Activated CD4-positive, alpha-beta T cell treated with anti-CD3 and anti-CD28 coated beads, Interleukin-2, Interleukin-6, amounts not matched to agents 100 ng/mL and 50 ng/mL, durations not matched to agents 16 hours and 8 hours (primary cell): ENCODE measurements at regions not wholly inside any gene's neighbourhood (a gene's known extent, or its start where the extent isn't known, plus 50 kb on each side); places are given as distances from the start of the nearest gene placed in this dataset.
"Not testable (repeated sequence)": the region's sequence is repeated elsewhere in the genome, so short reads cannot be mapped to it uniquely, and the experiment has no call there.

Experiments
- DNase-seq: peaks from one replicate; pipeline ENCODE4 v3.0.0-alpha.2; 2020

GRCh38 chr5:135279328-135279727 is 119.7 kb downstream of the MACROH2A1 start:
- DNase-seq = no peak

DNA sequence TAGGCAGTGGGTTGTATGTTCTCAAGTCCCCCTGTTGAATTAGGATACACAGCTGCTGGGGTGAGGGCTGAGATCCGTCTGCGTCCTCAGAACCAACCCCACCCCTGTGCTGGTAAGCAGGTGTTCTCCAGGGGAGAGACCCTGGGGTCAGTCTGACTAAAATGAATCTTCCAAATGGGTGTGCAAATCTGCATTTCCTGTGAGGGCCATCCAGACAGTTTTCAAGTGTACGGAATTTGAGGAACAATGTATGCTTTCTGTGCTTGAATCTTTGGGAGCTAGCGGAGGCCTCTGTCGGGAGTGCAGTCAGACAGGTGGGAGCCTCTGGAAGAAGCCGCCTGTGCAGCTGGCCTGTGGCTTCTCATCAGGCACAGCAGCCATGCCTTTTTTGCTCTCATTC is 122.9 kb downstream of the MACROH2A1 start:
- no peak for DNase-seq

DNA sequence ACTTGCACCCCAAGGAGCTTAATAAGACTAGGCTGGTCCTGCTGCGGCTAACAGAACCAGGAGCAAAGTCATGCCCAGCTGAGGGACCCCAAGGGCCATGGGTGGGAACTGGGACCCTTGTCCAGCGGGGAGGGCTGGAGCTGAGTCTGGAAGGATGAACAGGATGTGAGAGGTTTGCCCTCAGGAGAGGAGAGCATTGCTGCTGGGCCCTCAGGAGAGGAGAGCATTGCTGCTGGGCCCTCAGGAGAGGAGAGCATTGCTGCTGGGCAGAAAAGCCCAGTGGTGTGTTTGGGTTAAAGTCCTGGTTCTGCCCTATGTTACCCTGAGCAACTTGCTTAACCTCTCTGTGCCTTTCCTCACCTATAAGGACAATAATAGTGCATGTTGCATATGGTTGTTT is 125.8 kb downstream of the MACROH2A1 start:
- no peak for DNase-seq

DNA sequence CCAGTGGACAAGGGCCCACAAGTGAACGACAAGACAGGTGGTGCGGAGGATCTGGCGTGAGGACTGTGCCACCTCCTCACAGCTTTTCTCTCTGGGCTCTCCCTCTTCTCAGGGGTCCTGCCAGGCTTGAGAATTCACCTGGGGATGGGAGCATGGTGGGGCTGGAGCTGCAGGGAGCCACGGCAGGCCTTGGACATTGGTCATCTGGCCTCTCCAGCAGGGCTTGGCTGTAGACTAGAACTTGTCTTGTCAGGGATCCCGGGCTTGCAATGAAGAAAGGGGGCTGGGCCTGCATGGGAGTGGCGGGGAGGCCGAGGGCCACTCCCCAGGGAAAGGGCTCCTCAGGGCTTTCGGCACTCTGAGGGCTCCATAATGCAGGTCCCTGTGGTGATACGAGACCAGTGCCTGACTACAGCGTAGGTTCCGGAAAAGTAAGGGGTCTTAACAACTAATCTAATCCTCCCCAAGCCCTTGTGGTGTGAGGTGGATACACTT is 126.7 kb downstream of the MACROH2A1 start:
- no peak for DNase-seq

DNA sequence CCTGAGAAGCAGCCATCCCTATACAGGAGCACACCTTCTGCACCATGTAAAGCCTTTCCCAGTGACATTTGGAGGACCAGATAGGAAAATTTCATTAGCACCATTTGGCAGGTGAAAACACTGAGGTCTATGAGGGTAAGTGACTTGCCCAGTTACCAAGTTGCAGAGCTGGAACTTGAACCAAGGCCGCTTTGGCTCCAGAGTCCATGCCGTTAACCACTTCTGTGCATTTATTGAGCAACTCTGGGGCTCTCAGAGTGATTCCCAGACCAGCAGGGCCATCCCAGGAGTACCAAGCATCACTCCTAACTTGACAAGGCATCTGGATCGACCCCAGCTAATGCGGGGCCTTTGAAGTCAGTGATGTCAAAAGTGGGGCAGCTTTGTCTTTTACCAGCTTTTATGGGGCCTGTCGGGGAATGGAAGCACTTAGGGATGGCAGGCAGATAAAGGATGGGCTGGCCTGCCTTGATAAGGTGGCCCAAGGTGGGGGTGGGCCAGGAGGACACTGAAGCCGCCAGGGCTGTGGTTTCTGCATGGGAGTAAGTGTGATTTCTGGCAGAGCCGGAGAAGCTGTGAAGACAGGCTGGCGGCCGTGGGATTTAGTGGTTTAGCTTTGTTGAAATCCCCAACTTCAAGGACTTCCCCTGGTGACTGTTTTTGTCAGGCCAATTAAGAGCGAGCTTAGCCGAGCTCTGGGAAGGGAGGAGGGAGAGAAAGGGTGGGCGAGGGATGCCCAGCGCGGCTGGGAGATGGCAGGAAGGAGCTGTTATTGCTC is 127.3 kb downstream of the MACROH2A1 start:
- DNase-seq = no peak

DNA sequence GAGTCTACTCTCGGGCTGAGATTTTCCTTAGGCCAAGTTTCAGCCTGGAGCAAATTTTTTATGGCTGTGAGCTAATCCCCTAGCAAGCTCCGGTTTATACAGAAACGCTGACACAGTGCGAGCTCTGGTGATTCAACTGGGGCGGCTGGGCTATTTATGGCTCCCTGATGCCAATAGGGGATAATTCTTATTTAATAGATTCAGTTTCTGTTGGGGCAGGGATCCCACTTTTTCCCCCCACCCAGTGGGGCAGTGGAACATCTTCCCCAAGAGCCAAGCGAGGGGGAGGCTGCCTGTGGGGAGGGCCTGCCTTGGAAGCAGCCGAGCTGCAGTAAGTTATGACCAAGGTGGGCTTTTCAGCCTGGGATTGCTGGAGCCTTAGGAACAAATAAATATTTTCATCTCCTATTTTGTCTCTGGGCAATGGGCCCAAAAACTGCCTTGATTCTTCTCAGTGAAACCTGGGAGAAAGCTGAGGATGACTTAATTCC is 129.1 kb downstream of the MACROH2A1 start:
- no peak for DNase-seq

- DNase-seq = no peak
These were observed 129.8 kb downstream of the MACROH2A1 start for GRCh38 chr5:135269199-135269598.

DNA sequence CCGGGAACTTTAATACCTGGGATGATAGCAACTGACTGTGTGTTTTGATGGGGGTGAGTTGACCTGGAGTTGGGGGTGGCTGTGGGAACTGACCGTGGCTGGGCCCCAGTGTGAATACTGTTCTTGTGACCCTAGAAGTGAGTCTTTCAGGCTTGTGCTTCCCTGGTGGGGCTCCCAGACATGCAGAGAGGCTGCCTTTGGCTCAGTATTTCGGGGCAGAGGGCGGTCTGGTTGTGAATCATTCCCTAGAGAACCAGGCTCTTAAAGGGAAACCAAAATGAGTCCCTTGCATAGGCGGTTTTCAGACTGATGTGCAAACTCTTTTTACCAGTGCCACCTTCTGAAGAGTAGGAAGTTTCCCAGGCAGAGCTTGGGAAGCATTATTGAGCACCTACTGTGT is 132.1 kb downstream of the MACROH2A1 start:
- no peak for DNase-seq

DNA sequence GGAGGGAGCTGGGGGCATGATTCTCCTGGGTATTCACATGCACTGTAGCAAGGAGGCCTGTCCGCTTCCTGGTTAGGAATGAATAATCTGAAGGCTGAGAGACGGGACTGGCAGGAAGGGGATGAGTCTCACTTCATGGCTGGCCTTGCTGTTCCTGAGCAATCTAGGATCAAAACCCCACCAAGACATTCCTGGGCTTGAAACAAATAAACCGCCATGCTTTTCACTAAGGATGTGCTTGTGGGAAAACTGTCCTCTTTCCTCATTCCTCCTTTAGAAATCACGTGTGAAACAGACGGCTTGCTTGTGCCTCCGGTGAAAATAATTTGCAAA is 132.8 kb downstream of the MACROH2A1 start:
- no peak for DNase-seq

- DNase-seq = no peak
These were observed 133.3 kb downstream of the MACROH2A1 start for GRCh38 chr5:135265497-135266302.

DNA sequence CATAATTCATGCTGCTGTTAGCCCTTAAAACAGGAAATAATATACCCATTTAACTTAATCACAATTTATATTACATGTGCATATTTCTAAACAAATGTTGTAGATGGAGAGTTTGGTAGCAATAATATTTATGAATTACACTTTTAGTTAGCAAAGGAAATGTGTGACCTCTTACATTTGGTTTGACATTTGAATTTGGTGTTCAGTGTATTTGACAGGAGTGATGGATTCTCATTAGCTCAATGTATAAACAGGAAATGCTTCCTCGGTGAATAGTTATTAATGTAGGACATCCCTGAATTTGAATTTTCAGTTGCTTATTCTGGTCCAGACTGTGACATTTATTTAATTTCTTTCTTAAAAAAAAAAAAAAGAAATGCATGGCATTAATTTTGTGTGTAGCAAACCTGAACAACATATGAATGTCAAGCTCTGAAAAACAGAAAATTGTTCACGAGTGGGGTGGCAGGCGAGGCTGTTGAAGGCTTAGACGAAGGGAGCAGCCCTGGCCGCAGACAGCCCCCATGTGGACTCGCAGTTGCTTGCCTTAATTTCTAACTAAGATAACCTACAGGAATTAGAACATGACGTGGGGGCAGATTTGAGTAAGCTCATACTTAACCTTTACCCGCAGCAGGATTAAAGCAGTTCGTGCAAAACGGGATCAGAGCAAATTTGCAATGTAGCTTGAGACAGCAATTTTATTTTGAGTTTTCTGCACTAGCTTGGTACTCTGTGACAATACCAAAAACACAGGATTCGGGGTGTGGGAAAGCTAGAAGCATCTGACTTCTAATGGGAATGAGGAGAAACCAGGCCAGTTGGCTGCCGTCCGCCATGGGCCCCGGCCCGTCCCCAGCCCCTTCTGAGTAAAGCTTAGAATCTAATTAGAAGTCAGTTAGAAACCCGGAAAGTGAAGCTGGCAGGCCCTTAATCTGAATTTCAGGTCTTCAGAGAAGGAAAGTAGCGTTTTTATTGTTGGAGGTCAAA is 134.3 kb downstream of the MACROH2A1 start:
- DNase-seq = no peak

DNA sequence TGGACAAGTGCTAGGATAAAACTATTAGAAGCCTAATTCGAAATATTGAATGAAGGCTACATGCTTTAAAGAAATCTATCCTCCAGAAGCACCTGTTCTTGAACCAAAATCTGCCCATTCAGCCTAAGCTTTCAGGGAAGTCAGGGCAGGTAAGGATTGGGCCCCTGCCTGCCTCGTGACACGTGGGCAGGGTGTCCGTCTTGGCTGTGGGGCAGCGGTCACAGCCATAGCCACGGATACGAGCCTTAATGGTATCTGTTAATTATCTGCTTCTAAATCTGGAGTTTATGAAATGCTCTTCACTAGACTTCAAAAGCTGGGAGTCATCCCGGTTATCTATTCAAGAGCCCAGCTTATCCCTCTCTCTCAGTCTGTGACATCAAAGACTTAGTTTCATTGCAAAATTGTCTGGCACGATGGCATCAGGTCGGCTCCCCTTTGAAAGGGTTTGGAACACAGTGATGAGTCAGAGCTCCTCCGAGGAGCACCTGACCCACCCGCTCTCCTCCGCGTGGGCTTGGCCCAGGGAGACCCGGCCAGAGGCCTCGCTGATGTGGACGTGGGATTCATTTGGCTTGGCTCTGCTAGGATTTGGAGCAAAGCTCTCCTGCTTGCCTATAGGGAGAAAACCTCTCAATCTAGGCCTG is 135.9 kb downstream of the MACROH2A1 start:
- no peak for DNase-seq

DNA sequence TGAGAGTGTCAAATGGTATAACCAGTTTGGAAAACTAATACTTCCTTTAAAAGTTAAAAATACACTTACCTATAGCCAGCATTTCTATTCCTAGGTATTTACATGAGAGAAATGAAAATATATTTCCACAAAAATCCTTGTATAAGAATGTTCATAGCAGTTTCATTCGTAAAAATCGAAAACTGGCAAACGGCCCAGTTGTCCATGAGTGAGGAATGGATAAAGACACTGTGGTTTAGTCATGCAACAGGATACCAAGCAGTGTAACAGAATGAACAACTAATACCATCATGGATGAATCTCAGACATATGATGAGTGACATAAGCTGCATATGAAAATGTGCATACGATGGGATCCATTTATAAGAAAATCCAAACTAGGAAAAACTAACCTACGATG is 136.7 kb downstream of the MACROH2A1 start:
- no peak for DNase-seq

- not testable (repeated sequence) for DNase-seq
These were observed 138.9 kb downstream of the MACROH2A1 start for GRCh38 chr5:135260108-135260507.

DNA sequence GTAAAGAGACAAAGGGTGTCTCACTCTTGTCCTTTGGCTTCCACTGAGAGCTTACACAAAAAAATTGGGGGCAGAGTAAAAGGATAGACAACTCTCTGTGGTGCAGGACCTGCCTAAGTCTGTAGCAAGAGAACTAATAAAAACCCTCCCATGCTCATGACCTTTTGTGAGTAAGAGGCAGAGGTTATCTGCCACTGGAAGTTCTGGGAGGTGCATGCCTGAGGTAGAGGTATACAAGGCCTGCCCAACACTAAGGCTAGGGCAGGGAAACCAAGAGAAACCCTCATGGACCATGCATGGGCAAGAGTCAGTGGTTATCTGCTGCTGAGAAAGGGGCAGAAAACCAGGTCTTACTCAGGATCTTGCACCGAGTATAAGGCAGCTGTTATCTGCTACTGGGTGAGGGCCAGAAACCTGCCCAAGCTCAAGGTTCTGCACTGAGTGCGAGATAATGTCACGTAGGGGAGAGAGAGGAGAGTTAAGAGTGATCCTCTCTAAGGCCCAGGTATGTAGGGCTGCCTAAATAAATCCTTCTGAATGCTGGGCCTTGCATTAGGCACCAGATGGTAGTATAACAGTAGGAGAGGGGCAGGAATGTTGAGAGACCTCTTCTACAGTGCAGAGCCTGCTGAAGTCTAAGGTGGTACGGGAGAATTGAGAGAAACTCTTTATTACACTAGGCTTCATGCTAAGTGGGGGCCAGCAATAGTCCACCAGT is 143.4 kb downstream of the MACROH2A1 start:
- no peak for DNase-seq

GRCh38 chr5:135254183-135254582 is 144.8 kb downstream of the MACROH2A1 start:
- no peak for DNase-seq

DNA sequence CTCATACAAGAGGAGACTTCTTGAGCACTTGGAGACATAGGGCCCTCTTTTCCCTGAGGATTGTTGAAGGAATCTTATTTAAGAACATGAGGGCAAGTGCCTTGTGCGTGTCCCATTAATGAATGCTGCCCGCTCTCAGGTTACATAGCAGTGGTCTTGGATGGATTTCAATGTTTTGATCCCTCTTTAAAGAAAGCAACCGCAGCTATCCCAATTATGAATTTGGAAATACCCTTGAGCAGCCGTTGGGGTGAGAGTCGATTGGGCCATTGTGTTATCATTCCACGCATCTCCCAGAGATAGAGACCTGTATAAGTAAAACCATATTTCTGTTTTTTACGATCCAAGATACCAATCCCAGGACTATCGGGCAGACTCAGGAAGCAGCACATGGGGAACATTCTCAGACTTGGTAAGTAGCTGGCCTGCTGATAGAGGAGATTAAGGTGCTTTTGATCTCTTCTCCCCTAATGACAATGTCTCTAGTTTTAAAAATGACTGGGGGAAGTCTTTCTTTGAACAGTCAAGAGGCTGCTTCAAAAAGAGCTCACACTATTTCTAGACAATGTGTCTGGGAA is 145.3 kb downstream of the MACROH2A1 start:
- DNase-seq = no peak

DNA sequence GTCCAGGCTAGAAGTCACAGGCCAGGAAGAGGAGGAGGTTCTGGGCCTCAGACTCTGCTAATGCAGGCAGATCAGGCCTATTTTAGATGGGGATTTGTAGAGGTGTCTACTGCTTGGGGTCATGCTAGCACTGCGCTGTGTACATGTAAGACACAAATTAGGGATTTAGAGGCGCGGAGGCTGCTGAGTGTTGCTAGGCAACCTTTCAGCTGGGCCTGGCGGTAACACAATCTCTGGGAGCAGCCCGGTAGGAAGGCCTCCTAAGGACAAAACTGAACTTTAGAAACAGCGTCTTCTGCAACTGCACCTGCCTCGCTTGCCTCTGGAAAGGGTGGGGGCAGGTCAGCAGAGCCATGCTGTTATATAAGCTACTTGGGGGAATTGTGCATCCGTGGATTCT is 147.9 kb downstream of the MACROH2A1 start:
- no peak for DNase-seq

GRCh38 chr5:135250671-135251070 is 148.4 kb downstream of the MACROH2A1 start:
- DNase-seq = no peak

DNA sequence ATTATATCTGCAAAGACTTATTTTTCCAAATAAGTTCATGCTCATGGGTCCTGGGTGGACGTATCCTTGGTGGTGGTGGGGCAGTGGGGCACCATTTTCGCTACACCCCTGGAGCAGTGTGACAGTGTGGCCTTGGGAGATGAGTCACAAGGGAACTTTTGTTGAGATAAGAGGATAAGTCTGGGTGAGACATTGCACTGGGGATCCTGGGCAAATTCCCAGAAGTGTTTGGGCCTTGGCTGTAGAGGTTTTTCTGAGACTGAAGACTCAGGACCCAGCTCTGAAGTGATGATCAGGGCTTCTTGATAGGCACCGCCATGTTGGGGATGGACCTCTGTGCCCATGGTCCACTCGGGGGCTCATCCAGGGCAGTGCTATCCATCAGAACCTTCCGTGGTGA is 149.4 kb downstream of the MACROH2A1 start:
- no peak for DNase-seq

- DNase-seq = no peak
These were observed 150.2 kb downstream of the MACROH2A1 start for GRCh38 chr5:135248801-135249231.
